Activated T-cell treated with anti-CD3 and anti-CD28 coated beads for 24 hours (primary cell): ENCODE measurements at regions not wholly inside any gene's neighbourhood (a gene's known extent, or its start where the extent isn't known, plus 50 kb on each side); places are given as distances from the start of the nearest gene placed in this dataset.
A peak's percentile ranks its signal among the peaks of the same experiment; 100 is the strongest.

Source experiments
- DNase-seq: peaks from one replicate; pipeline ENCODE4 v3.0.0-alpha.2; 2020; ENCODE audit warnings: low read depth

DNA sequence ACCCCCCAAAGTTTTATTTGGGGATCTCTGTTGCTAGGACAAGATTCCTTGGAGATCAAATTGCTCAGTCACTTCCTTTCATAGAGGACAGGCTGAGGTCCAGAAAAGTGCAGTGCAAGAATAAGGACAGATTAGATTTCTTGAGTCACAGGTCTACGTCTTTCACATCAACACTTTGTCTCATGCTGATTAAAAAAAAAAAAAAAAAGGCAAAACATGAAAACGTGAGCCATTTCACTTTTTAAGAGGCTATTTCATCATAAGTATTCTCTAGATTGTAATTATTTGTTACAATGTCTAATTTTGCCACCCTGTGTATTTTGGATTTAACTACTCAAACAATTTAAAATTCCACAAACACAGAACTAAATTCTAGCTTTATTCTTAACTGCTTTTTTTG is 647.0 kb downstream of the TRAM1L1 start:
- DNase-seq: no peak

DNA sequence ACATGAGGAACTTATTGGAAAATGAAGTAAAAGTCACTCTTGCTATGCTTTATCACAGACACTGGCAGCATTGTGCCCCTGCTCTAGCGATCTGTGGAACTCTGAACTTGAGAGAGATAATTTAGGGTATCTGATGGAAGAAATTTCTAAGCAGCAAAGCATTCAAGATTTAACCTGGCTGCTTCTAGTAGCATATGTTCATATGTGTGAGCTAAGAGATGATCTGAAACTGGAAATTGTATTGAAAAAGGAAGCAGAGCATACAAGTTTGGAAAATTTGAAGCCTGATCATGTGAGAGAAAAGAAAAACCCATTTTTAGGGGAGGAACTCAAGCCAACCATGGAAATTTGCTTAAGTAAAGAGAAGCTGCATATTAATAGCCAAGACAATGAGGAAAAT is 657.7 kb downstream of the TRAM1L1 start:
- DNase-seq: no peak

GRCh38 chr4:116413222-116413621 is 672.2 kb downstream of the TRAM1L1 start:
- no peak for DNase-seq

GRCh38 chr4:116401293-116401692 is 684.1 kb downstream of the TRAM1L1 start:
- DNase-seq: no peak

GRCh38 chr4:116400480-116400879 is 684.9 kb downstream of the TRAM1L1 start:
- no peak for DNase-seq

GRCh38 chr4:116397714-116398113 is 687.7 kb downstream of the TRAM1L1 start:
- no peak for DNase-seq

GRCh38 chr4:116397291-116397690 is 688.1 kb downstream of the TRAM1L1 start:
- no peak for DNase-seq

- no peak for DNase-seq
Observed at GRCh38 chr4:116395408-116395807, 690.0 kb downstream of the TRAM1L1 start.

- no peak for DNase-seq
Observed at GRCh38 chr4:116391020-116391419, 694.4 kb downstream of the TRAM1L1 start.

DNA sequence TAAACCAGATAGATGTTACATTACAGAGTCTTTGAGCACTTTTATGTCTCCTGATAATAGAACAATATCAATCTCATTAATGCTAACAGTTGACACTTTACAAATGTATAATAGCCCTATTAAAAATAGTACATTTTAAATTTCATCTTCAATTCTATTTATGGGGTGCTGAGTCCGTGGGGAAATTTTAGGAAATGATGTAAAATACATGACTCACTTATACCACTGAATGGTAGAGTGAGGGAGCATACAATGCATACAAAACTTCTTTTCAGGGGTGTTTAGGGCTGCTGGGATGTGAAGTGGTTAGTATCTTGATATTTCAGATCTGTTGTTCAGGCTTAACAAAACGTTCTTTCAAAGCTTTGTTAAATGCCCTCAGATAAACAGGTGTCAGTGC is 696.2 kb downstream of the TRAM1L1 start:
- DNase-seq: no peak

GRCh38 chr4:116387937-116388474 is 697.4 kb downstream of the TRAM1L1 start:
- DNase-seq: no peak

DNA sequence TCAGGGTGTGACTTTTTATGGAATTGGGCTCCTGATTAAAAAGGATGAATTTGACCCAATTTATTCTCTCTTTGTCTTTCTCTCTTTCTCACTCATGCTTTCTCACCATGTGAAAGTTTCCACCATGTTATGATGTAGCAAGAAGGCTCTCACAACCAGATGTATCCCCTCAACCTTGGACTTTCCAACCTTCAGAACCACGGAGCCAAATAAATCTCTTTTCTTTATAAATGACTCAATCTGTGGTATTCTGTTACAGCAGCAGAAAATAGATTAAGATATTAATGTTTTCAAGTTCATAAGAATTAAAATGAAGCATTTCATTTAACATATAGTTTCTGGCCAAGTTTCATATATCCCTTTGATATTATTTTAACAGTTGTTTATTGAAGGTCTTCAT is 698.5 kb downstream of the TRAM1L1 start:
- DNase-seq: no peak

DNA sequence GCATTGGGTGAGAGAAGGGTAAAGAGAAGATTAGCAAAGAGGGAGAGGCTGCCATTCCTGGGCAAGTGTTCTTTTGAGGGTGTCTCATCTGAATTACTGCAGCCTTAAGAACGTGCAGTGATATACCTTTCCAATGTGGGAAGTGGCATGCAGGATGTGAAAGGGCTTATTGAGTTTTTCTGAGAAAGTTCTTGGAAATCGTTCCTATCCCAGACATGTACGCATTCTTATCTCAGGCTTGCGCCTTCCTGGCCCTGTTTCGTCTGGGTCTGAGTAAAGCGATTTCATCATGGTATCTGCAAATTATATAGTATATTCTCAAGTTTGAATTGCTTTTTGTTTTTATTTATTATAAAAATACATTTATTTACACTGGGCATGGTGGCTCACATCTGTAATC is 699.8 kb downstream of the TRAM1L1 start:
- DNase-seq: no peak

- no peak for DNase-seq
Observed at GRCh38 chr4:116374815-116375214, 710.6 kb downstream of the TRAM1L1 start.

GRCh38 chr4:116362583-116362982 is 722.8 kb downstream of the TRAM1L1 start:
- no peak for DNase-seq

DNA sequence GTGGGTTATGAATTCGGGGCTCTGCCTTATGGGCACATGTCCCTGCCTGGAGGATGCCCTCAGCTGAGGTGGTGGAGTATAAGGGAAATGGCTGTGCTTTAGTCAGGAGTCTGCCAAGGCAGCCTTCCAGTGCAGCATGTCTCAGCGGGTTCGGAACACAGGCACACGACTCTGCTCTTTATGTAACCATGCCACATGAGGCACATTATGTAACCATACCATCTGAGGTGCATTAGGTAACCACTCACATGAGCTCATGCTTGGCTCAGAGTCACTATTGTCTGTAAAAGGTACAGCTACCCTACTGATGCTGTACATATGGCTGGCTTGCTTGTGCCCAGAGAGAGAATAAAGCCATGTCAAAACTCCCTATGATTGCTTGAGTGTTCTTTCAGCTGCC is 723.6 kb downstream of the TRAM1L1 start:
- no peak for DNase-seq

GRCh38 chr4:116358633-116359222 is 726.6 kb downstream of the TRAM1L1 start:
- DNase-seq: peak; percentile 14

GRCh38 chr4:116357758-116358157 is 727.6 kb downstream of the TRAM1L1 start:
- DNase-seq: no peak

GRCh38 chr4:116346750-116347149 is 738.6 kb downstream of the TRAM1L1 start:
- DNase-seq: no peak

- no peak for DNase-seq
Observed at GRCh38 chr4:116343809-116344208, 741.6 kb downstream of the TRAM1L1 start.

GRCh38 chr4:116342143-116342542 is 743.2 kb downstream of the TRAM1L1 start:
- no peak for DNase-seq

DNA sequence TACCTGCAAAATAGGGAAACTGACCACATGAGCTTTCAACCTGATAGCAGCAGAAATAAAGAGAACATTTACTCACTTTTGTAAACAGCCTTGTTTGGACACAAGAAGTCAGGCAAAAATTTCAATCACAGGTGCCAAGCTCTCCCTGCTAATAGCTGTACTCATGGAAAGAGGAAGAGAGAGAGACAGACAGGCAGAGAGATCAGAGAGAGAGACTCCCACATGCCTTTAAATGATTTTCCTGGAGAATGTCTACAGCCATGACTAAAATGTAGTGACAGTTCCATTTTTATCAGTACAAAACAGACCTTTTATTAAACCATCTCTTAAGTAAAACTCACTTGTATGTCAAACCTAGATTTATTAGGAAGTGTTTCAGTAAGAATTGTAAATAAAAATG is 752.9 kb downstream of the TRAM1L1 start:
- no peak for DNase-seq

GRCh38 chr4:116328261-116328860 is 757.0 kb downstream of the TRAM1L1 start:
- DNase-seq: no peak

GRCh38 chr4:116323606-116324005 is 761.8 kb downstream of the TRAM1L1 start:
- no peak for DNase-seq
